HG02852 (cell line): ENCODE measurements at regions not wholly inside any gene's neighbourhood (a gene's known extent, or its start where the extent isn't known, plus 50 kb on each side); places are given as distances from the start of the nearest gene placed in this dataset.
A peak's percentile ranks its signal among the peaks of the same experiment; 100 is the strongest.
"Not testable (repeated sequence)": the region's sequence is repeated elsewhere in the genome, so short reads cannot be mapped to it uniquely, and the experiment has no call there.

ENCODE experiments used
- ATAC-seq: cut with Tn5 transposase; IDR thresholded peaks from one replicate; pipeline ENCODE4 v1.9.1; 2021; ENCODE audit warnings: mild to moderate bottlenecking, moderate library complexity; ENCODE audit not compliant: unreplicated experiment

- ATAC-seq, result no peak
Observed at GRCh38 chr9:94033383-94033782, 50.9 kb upstream of the PTPDC1 start.

GRCh38 chr9:94031946-94032345 is 52.3 kb upstream of the PTPDC1 start:
- ATAC-seq, result no peak

DNA sequence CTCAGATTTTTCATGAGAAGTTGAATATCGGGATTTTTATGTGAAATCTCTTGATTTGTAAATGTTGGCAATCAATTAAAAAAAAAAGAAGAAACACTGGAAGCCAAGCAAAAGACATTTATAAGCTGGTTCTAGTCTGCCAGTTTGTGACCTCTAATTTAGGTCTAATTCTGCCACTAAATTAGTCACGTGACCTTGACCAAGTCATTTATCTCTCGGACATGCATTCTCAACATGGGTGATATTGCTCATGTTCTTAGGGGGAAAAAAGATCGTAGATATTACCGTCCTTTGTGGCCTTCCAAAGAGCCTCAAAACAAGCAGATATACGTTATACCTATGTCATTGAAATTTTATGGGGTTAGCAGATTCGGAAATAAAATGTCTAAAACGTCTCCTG is 52.9 kb upstream of the PTPDC1 start:
- no peak for ATAC-seq

- peak; percentile 98 for ATAC-seq
Observed at GRCh38 chr9:94030318-94031179, 53.7 kb upstream of the PTPDC1 start.

DNA sequence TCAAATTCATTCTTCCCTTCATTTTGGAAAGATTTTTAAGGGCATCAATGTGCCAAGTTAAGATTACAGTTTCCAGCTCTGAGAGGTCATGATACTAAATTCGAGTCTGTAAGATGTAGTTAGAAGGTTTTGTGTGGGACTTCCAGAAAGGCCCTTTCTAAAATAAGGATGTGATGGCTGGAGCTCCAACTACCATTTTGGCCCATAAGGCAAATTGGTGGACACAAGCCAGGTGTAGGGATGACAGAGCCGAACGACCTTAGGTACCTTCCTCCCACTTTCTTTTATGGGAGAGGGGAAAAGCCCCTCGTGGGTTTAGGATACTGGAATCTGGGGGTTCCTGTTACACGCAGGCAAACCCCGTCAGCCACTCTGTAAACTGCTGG is 54.3 kb upstream of the PTPDC1 start:
- ATAC-seq, result no peak

GRCh38 chr9:94026816-94027215 is 57.4 kb upstream of the PTPDC1 start:
- no peak for ATAC-seq

DNA sequence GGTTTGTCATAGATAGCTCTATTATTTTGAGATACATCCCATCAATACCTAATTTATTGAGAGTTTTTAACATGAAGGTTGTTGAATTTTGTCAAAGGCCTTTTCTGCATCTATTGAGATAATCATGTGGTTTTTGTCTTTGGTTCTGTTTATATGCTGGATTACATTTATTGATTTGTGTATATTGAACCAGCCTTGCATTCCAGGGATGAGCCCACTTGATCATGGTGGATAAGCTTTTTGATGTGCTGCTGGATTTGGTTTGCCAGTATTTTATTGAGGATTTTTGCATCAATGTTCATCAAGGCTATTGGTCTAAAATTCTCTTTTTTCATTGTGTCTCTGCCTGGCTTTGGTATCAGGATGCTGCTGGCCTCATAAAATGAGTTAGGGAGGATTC is 61.8 kb upstream of the PTPDC1 start:
- not testable (repeated sequence) for ATAC-seq

DNA sequence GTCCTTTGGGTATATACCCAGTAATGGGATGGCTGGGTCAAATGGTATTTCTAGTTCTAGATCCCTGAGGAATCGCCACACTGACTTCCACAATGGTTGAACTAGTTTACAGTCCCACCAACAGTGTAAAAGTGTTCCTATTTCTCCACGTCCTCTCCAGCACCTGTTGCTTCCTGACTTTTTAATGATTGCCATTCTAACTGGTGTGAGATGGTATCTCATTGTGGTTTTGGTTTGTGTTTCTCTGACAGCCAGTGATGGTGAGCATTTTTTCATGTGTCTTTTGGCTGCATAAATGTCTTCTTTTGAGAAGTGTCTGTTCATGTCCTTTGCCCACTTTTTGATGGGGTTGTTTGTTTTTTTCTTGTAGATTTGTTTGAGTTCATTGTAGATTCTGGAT is 63.4 kb upstream of the PTPDC1 start:
- ATAC-seq, result not testable (repeated sequence)

GRCh38 chr9:94018628-94019027 is 63.5 kb upstream of the BARX1 start:
- ATAC-seq, result no peak

- ATAC-seq, result no peak
Observed at GRCh38 chr9:94017939-94018531, 62.9 kb upstream of the BARX1 start.

GRCh38 chr9:94016744-94017143 is 61.6 kb upstream of the BARX1 start:
- no peak for ATAC-seq

DNA sequence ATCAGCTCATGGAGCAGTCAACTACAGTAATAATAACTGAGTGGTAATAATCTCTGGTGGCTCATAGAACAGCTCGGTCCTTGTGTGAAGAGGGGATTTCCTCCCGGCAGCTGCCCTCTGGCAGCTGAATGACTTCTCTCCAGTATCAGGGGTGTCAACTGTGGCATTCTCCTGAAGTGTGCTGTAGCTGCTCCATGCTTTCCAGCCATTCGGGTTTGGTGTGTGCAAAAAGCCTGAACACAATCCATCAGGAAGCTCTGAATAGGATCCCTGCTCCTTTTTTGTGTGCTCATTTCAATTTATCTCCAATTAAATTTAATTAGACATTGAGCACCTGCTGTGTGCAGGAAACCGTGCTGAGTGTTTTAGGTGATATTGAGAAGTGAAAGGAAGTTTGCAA is 59.8 kb upstream of the BARX1 start:
- ATAC-seq, result no peak

DNA sequence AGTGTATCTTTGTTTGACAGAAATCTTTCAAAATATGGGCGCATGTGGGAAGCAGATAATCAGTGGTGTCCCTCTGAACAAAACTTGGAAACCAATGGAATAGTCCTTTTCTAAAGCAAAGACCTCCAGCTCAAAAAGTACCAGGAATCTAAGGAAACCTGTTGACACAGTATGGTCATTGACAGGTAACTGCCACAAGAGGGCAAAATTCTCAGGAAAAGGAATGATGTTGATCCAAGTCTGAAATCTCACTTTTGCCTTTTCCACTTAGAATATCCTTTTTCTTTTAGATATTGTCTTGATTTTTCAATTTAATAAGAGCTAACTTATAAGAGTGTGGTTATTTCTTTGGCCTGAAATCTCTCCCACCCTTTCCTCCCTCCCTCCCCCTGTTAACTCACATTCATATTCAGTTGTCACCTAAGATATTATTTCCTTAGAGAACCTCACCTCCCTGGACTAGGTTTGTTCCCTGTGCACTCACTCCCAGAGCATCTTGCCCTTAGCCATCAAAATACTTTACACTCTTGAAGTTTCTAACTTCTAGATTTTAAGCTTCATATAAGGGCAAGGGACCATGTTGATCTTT is 59.0 kb upstream of the BARX1 start:
- ATAC-seq, result no peak

- ATAC-seq, result no peak
Observed at GRCh38 chr9:94010980-94011533, 55.9 kb upstream of the BARX1 start.

- ATAC-seq, result no peak
Observed at GRCh38 chr9:94005272-94005901, 50.2 kb upstream of the BARX1 start.
